Fibroblast of the aortic adventitia (primary cell): ENCODE measurements at regions not wholly inside any gene's neighbourhood (a gene's known extent, or its start where the extent isn't known, plus 50 kb on each side); places are given as distances from the start of the nearest gene placed in this dataset.

Experiments
- DNase-seq: peaks from one replicate; pipeline ENCODE4 v3.0.0-alpha.2; 2010; ENCODE audit warnings: low read depth
- H3K4me3 ChIP-seq: 2 replicates; pipeline ENCODE4 v1.5.1; 2011; ENCODE audit warnings: low read depth, mild to moderate bottlenecking, control low read depth, low read length, moderate library complexity
- TF ChIP-seq, protein P1 (sequence below): IDR thresholded peaks from 2 replicates; pipeline ENCODE4 v1.5.1; 2011; ENCODE audit warnings: mild to moderate bottlenecking, low read length, control low read depth, inconsistent platforms; ENCODE audit not compliant: insufficient read depth

DNA sequence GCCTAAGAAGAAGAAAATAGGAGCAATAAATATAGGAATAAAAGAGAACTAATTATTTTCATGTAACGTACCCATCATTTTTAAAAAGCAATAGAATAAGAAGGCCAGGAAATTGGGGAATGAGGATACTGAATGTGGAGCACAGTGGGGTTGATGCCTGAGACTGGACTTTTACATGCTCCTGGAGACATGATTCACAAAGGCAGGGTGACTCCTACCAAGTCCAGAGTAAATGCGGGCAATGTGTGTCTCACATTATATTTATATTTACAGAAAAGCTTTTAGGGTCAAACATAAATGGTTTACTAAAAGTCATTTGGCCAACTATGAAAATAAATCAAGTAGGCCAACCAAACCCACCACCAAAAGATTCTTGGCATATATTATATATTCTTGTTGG is 87.9 kb upstream of the COL5A2 start:
- TF ChIP-seq, protein P1, sequence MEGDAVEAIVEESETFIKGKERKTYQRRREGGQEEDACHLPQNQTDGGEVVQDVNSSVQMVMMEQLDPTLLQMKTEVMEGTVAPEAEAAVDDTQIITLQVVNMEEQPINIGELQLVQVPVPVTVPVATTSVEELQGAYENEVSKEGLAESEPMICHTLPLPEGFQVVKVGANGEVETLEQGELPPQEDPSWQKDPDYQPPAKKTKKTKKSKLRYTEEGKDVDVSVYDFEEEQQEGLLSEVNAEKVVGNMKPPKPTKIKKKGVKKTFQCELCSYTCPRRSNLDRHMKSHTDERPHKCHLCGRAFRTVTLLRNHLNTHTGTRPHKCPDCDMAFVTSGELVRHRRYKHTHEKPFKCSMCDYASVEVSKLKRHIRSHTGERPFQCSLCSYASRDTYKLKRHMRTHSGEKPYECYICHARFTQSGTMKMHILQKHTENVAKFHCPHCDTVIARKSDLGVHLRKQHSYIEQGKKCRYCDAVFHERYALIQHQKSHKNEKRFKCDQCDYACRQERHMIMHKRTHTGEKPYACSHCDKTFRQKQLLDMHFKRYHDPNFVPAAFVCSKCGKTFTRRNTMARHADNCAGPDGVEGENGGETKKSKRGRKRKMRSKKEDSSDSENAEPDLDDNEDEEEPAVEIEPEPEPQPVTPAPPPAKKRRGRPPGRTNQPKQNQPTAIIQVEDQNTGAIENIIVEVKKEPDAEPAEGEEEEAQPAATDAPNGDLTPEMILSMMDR, result no peak
- no peak for DNase-seq
- no peak overlapping the region for H3K4me3 ChIP-seq

DNA sequence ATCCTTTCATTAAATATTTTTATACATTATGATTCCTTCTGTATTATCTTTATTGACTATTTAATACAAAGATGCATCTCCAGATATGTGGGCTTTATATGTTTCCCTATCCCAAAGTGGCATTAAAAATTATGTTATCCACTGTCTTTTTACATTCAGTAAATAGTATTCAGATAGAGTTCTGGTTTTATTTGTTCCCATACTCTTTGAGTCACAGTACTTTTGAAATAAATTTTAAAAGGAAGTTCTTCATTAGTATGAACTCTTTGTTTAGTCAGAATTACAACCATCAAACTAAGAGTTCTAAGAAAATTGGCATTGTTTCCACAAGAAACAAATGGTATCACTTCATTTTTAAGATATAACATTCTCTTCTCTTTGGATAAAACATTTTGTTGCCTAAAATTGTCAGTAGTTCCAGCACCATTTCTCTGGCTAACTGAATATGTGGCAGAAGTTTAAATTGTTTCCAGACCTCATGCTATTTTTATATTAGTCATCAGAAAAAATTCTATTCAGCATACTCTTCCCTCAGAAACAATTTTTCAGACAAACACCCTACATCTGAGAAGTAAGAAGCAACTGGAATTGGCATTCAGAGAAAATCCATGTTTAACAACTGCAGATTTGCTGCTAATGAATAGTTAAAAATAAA is 88.5 kb upstream of the COL5A2 start:
- TF ChIP-seq, protein P1, result no peak
- H3K4me3 ChIP-seq, result no peak overlapping the region
- DNase-seq, result peak; percentile 94

DNA sequence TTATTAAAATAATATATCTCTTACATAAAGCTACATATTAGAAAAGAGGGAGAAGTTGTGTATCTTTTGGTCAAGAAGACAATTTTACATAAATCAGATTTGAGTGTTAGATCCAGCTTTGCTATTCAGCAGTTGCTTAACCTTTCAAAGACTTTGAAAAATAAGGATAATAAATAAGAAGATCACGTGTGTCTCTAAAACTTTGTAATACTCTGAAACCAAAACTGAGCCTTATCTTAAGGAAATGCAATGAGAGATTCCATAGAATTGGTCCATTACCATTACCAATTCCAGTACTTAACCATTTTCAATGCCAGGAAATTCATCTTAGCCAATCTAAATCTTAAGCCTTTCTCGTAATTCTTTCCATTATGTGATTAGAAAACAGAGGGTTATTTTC is 89.2 kb upstream of the COL5A2 start:
- H3K4me3 ChIP-seq, result no peak overlapping the region
- peak; percentile 78 for DNase-seq
- TF ChIP-seq, protein P1, result no peak

DNA sequence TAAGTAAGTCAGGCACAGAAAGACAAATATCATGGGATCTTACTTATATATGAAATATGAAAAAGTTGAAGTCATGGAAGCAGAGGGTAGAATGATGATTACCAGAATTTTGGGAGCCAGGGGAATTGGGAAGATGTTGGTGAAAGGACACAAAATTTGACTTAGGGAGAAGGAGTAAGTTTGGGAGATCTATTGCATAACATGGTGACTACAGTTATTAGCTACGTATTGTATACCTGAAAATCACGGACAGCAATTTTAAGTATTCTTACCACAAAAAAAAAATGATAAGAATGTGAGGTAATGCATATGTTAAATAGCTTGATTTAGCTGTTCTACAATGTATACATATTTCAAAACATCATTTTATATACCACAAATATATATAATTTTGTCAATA is 94.2 kb upstream of the COL5A2 start:
- TF ChIP-seq, protein P1, result no peak
- DNase-seq, result no peak
- no peak overlapping the region for H3K4me3 ChIP-seq

DNA sequence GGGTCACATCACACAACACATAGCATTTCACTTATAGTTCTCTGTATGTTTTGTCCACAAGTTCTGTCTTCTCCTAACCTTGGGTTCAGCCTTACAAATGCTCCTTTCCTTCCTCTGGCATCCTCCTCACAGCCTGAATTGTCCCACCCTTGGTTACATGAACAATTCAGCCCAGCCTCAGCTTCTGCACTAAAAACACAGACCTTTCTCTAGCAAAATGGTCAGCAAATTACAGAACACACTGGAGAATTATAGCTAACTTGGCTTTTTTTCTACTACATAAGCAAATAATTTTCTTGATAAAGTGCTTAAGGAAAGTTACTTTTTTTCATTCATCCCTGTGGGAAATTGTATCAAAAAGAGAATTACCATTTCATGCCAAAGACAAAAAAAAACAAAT is 94.8 kb upstream of the COL5A2 start:
- TF ChIP-seq, protein P1, result no peak
- no peak overlapping the region for H3K4me3 ChIP-seq
- no peak for DNase-seq

DNA sequence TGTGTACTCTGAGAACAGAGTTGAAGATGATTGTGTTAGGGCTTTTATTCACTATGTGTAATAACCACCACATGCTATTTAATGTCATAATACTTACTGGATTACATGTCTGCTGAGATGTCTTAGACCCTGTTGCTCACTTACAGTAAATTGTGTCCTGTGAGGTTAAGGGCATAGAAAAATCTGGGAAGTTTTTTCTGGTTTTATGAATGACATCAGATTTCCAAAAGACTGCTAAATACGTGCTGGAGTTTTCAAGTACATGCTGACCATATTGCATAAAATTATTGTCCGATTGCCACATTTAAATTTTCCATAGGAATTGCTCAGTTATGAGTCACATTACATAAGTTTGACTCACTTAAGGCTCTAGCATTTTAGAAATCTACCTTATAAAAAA is 96.7 kb upstream of the COL5A2 start:
- peak; percentile 94 for DNase-seq
- TF ChIP-seq, protein P1, result no peak

DNA sequence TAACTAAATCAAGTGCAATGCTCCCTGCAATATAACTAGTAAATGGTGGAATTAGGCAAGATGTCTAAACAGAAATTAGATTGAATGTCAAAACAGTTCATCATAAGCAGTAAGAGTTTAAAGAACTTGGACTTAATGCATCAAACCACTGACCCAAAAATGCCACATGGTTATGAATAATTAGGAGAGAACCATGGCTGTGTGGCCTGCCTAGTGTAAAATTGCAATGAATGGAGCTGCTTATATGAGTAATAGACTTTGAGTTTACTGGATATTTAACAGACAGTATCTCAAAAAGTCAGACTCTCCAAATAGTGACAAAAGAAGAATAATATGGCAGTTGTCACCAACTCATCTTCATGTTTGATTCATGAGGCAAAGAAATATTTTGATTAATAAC is 101.6 kb upstream of the COL5A2 start:
- DNase-seq, result no peak
- TF ChIP-seq, protein P1, result no peak
- no peak overlapping the region for H3K4me3 ChIP-seq

More for the DNA sequence above, 96.7 kb upstream of the COL5A2 start:
- no peak overlapping the region for H3K4me3 ChIP-seq
